ENCODE measurements at regions not wholly inside any gene's neighbourhood (a gene's known extent, or its start where the extent isn't known, plus 50 kb on each side); places are given as distances from the start of the nearest gene placed in this dataset.
A peak's percentile ranks its signal among the peaks of the same experiment; 100 is the strongest.

- no peak for TF ChIP-seq CTCF (IDR thresholded peaks at IDR 0.05)
- H3K27me3 Mint-ChIP-seq (ENCODE audit: insufficient read depth), result peaks cover 8% of the 10 kb centered on the region
- peak overlapping the region; percentile 97 for H3K27ac Mint-ChIP-seq
- H3K4me3 Mint-ChIP-seq, result peak overlapping the region; percentile 55
- H3K4me1 Mint-ChIP-seq (ENCODE audit: low read depth), result peaks cover 100% of the 10 kb centered on the region
- H3K36me3 Mint-ChIP-seq (ENCODE audit: low read depth), result peaks cover 21% of the 10 kb centered on the region
- peaks cover 5% of the 10 kb centered on the region; the same call in 1 of the 2 replicates for H3K9me3 Mint-ChIP-seq
- peak; percentile 59 for DNase-seq
Observed at GRCh38 chr2:46850742-46851141, 64.9 kb downstream of the MCFD2 start.

GRCh38 chr2:46849721-46850556 lies 65.7 kb downstream of the MCFD2 start:
- peaks cover 21% of the 10 kb centered on the region for H3K36me3 Mint-ChIP-seq (ENCODE audit: low read depth)
- peak overlapping the region; percentile 55 for H3K4me3 Mint-ChIP-seq
- H3K4me1 Mint-ChIP-seq (ENCODE audit: low read depth), result peaks cover 96% of the 10 kb centered on the region
- DNase-seq, result peak; percentile 42
- peaks cover 6% of the 10 kb centered on the region for H3K27me3 Mint-ChIP-seq (ENCODE audit: insufficient read depth)
- peak overlapping the region; percentile 97 for H3K27ac Mint-ChIP-seq
- no peak for TF ChIP-seq CTCF (IDR thresholded peaks at IDR 0.05)
- peaks cover 5% of the 10 kb centered on the region; the same call in 1 of the 2 replicates for H3K9me3 Mint-ChIP-seq

GRCh38 chr2:46849046-46849715 lies 66.4 kb downstream of the MCFD2 start:
- DNase-seq, result no peak
- no peak for TF ChIP-seq CTCF (IDR thresholded peaks at IDR 0.05)
- peak overlapping the region; percentile 65 for H3K4me3 Mint-ChIP-seq
- H3K27ac Mint-ChIP-seq, result peak overlapping the region; percentile 97
- peaks cover 3% of the 10 kb centered on the region; the same call in 1 of the 2 replicates for H3K9me3 Mint-ChIP-seq
- peaks cover 93% of the 10 kb centered on the region for H3K4me1 Mint-ChIP-seq (ENCODE audit: low read depth)
- H3K36me3 Mint-ChIP-seq (ENCODE audit: low read depth), result peaks cover 16% of the 10 kb centered on the region
- peaks cover 4% of the 10 kb centered on the region for H3K27me3 Mint-ChIP-seq (ENCODE audit: insufficient read depth)

GRCh38 chr2:46848447-46848846 lies 67.2 kb downstream of the MCFD2 start:
- H3K9me3 Mint-ChIP-seq, result no peaks in the 10 kb centered on the region
- H3K36me3 Mint-ChIP-seq (ENCODE audit: low read depth), result peaks cover 8% of the 10 kb centered on the region
- no peak for TF ChIP-seq CTCF (IDR thresholded peaks at IDR 0.05)
- H3K4me1 Mint-ChIP-seq (ENCODE audit: low read depth), result peaks cover 91% of the 10 kb centered on the region
- peak overlapping the region; percentile 97 for H3K27ac Mint-ChIP-seq
- H3K4me3 Mint-ChIP-seq, result peak overlapping the region; percentile 65
- no peak for DNase-seq
- peaks cover 4% of the 10 kb centered on the region for H3K27me3 Mint-ChIP-seq (ENCODE audit: insufficient read depth)

- H3K27ac Mint-ChIP-seq, result peak overlapping the region; percentile 97
- no peaks in the 10 kb centered on the region for H3K9me3 Mint-ChIP-seq
- H3K4me3 Mint-ChIP-seq, result peak overlapping the region; percentile 65
- H3K27me3 Mint-ChIP-seq (ENCODE audit: insufficient read depth), result peaks cover 1% of the 10 kb centered on the region
- peak; percentile 48 for DNase-seq
- peaks cover 3% of the 10 kb centered on the region for H3K36me3 Mint-ChIP-seq (ENCODE audit: low read depth)
- no peak for TF ChIP-seq CTCF (IDR thresholded peaks at IDR 0.05)
- peaks cover 91% of the 10 kb centered on the region for H3K4me1 Mint-ChIP-seq (ENCODE audit: low read depth)
Observed at GRCh38 chr2:46847726-46848412, 67.7 kb downstream of the MCFD2 start.
